K562 (cell line): ENCODE measurements at regions not wholly inside any gene's neighbourhood (a gene's known extent, or its start where the extent isn't known, plus 50 kb on each side); places are given as distances from the start of the nearest gene placed in this dataset.

Experiments used
- ARID3A ChIP-seq: IDR thresholded peaks from 2 replicates; pipeline ENCODE4 v1.6.1; 2012; ENCODE audit warnings: low read depth, low read length, improper control_type of control experiment, borderline replicate concordance
- DEAF1 ChIP-seq: fragments of 450-650 bp; formaldehyde crosslinking; IDR thresholded peaks from 2 replicates; pipeline ENCODE4 v1.4.0; 2020; ENCODE audit warnings: mild to moderate bottlenecking, moderate library complexity
- KDM1A ChIP-seq, 2 experiments: fragments of 450-650 bp; IDR thresholded peaks; 2 replicates each; pipeline ENCODE4 v1.6.1; 2016; ENCODE audit warnings: mild to moderate bottlenecking in 2 of 2
- PREB ChIP-seq: sonication (generic); formaldehyde crosslinking; IDR thresholded peaks from 2 replicates; pipeline ENCODE4 v1.8.1; 2023; ENCODE audit warnings: mild to moderate bottlenecking, missing genetic modification reagents
- UBTF ChIP-seq, 2 experiments: IDR thresholded peaks; 2 replicates each; pipeline ENCODE4 v1.6.1; 2012; ENCODE audit warnings: improper control_type of control experiment in 2 of 2, low read depth in 2 of 2, low read length in 2 of 2, borderline replicate concordance in 1 of 2
- ZNF639 ChIP-seq, 2 experiments: fragments of 200-800 bp in 1 of 2; sonication (Bioruptor generic) in 1 of 2; sonication (generic) in 1 of 2; formaldehyde crosslinking in 1 of 2; IDR thresholded peaks in 1 of 2; conservative IDR thresholded peaks in 1 of 2; 2 replicates each; pipeline versions ENCODE4 v1.5.0 to v1.6.1; 2016 to 2020; ENCODE audit warnings: missing compliant biosample characterization in 1 of 2, missing genetic modification characterization in 1 of 2, missing genetic modification reagents in 1 of 2

- TF ChIP-seq ARID3A (no peak), PREB (no peak), DEAF1 (CRISPR knock-in tag) (no peak), KDM1A (IDR thresholded peaks at IDR 0.05) (no peak), UBTF (IDR thresholded peaks at IDR 0.05; ENCODE audit: borderline replicate concordance in 1 of 2, low read depth in 2 of 2, low read length in 2 of 2) (no peak), ZNF639 (CRISPR knock-in tag; conservative IDR thresholded peaks at IDR 0.05 in 1 of 2, IDR thresholded peaks at IDR 0.05 in 1 of 2) (no peak)
These were observed 193.1 kb upstream of the DIO2 start (continued) for GRCh38 chr14:80404413-80404812.
